NCI-H69 (cell line): ENCODE measurements at regions not wholly inside any gene's neighbourhood (a gene's known extent, or its start where the extent isn't known, plus 50 kb on each side); places are given as distances from the start of the nearest gene placed in this dataset.
"Not testable (repeated sequence)": the region's sequence is repeated elsewhere in the genome, so short reads cannot be mapped to it uniquely, and the experiment has no call there.

ENCODE experiments used
- DNase-seq: peaks from one replicate; lab custom pipeline; 2025; lab: John Stamatoyannopoulos, UW

DNA sequence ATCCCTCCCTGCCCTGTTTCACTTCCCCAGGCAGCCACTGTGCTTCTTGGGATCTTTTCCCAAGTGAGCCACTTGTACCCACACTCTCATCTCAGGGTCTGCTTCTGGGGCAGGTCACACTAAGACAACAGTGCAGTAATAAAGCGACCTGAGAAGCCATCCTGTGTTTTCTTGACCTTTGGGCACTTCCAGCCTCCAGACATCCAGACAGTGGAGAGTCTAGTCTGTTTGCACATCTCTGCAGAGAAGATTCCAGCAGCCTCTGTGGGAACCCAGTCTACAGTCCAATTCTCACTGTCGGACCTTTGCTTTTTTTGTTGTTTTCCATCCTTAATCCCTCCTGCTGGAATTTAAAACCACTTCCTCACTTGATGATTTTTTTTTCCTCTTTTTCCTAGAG lies 50.3 kb upstream of the ATP6AP2 start:
- DNase-seq, result peak; percentile 17

DNA sequence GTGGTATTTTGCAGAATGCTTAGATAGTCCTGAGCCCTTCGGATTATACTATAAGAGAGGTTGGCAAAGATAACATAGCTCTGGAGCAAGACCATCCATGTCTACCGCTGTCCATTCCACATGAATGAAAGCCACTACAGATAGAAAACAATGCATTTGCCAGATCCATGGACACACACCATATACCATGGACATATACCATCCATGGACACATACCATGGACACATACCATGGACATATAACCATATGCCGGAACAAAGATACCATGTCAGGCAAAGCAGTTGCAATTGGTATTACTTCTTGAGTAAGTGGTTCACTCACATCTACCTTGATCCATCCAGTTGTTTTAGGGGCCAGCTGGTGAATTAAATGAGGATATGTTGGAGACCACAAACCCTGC lies 53.2 kb upstream of the ATP6AP2 start:
- no peak for DNase-seq

DNA sequence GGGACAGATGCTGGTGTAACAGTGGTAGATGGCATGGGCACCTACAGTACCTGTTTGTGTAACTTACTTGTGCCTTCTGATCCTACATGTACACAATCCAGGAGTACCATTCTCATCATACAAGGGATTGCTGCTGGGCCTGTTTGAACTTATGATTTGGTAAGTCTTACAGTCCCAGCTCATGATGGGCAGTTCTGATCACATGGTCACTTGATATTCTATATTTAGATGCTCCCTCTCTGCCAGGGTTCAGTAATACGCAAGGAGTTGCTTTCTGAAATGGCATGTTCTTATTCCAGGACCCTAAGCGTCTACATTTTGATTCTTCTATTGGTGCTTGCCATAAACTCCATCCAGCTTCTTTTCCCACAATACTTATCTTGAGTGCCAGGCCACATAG lies 54.4 kb upstream of the ATP6AP2 start:
- DNase-seq, result no peak

DNA sequence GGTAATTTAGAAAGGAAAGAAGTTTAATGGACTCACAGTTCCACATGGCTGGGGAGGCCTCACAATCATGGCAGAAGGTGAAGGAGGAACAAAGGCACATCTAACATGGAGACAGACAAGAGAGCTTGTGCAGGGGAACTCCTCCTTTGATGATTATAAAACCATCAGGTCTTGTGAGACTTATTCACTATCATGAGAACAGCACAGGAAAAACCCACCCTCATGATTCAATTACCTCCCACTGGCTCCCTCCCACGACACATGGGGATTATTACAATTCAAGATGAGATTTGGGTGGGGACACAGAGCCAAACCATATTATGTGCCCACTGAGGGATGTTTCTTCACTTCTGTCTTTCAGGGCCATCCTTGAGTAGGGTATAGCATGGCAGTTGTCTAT lies 54.9 kb upstream of the ATP6AP2 start:
- not testable (repeated sequence) for DNase-seq

DNA sequence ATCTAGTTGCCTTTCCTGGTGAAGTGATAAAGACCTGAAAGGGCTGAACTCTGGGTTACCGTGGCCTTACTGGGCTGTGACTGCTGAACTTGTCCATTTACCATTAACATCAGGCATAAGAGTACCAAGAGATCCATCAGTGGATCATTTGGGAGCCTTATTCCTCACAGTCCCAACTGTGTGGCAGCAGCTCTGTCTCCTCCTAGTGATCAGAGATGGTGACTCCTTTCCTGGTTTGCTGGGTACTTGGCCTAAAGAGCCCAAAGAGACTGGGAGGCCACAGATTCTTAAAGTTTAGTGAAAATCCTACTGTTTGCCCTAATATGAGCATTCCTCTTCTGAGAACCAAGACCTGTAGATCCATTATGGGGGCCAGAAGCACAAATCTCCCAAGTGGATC lies 56.3 kb upstream of the ATP6AP2 start:
- DNase-seq, result no peak

DNA sequence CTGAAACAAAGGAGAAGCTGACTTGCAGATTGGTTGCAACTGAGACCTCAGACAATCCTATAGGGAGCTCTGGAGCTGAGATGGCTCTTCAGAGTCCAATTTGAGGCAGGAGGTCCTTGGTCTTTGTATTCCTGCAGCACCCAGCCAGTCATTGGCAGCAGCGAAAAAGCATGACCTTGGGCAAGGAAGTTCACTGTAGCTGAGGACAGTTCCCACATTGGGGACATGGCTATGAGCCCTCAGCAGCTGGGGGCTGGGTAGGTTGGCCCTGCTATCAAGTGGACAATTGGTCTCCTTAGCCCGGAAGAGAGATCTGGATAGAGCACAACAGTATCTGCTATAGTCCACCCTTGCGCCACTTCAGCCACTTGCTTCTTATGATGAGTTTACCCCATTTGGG lies 56.9 kb upstream of the ATP6AP2 start:
- DNase-seq, result no peak

DNA sequence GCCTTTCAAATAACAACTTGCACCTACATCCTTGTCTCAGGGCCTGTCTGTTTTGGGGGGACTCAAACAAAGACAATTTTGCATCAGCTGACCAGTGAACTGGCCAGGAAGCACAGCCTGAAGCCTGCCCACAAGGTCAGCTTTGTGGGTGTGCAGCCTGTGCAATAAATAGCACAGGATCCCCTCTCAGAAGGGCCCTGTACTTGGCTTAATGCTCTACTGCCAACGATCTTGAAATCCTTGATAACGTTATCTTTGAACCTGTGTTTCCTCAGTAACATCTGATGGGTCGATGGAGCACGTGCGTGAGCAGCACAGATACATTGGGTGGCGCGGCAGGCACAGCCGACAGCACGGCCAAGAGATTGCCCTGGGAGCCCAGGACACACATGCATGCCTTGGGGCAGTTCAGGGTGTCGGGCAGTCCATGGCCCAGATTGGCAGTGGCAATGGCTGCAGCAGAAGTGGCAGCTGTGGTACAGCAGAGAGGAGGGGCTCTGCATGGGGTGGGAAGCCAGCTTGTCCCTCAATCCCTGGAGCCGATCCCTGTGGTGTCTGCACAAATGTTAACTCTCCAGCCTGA lies 58.8 kb upstream of the ATP6AP2 start:
- peak; percentile 28 for DNase-seq

DNA sequence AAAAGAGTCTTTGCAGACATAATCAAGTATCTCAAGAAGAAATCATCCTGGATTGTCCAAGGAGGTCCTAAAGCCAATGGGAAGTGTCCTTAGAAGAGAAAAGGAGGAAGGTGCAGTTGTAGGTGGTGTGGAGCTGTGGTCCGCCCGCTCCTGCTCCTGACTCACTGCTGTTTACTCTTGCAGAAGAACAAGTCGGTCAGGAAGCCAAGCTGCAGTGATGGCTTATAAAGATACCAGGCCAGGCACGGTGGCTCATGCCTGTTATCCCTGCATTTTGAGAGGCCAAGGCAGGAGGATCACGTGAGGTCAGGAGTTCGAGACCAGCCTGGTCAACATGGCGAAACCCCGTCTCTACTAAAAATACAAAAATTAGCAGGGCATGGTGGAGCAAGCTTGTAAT lies 66.4 kb upstream of the ATP6AP2 start:
- no peak for DNase-seq

DNA sequence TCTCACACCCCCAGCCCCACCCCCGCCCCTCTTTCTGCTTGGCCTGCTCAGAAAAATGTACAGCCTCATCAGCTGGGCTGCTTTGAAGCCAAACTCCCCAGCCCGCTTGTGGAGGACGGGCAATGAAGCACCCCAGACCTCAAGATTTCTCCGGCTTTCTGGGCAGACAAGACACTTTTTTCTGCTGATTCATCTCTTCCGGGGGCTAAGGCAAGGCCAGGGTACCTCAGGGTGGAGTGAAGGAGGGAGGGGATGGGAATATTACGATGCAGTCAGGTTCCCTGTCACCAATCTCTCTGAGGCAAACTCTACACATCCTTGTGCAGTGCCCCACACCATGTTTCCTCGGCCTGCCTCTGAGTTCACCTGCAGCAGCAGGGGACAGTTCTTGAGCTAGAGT lies 66.9 kb upstream of the ATP6AP2 start:
- no peak for DNase-seq

DNA sequence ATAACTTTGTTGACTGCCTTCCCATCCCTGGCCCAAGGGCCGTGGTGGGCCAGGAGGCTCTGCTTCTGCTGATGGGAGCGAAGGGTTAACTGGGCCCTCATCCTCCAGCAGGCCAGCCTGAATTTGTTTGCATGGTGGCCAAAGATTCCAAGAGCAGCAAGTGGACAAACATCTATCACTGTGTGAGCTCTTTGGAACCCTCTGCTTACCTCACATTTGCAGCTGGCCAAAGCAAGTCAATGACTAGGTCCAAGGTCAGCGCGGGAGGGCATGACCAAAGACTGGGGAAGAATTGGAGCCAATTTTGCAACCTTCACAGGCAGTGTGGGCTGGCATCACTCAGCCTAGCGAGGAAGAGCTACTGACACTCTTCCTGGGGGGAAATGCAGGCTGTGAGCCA lies 67.8 kb upstream of the ATP6AP2 start:
- DNase-seq, result no peak

DNA sequence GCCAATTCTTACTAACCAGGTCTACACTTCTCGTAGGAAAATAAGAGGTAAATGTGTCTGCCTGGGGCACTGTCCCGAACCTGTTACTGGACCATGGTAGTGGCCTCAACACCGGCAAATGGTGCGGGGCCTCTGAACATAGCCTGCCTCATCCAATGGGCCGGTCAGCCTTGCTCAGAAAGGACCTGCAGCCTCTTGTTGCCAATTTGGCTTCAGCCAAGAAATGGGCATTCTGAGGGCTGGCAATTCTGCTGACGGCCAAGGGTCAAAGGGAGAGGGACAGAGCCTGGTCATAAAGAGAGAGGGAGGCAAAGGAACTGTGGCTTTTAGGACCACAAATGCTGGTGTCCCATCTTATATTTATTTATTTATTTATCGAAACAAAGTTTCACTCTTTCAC lies 69.5 kb upstream of the ATP6AP2 start:
- no peak for DNase-seq

DNA sequence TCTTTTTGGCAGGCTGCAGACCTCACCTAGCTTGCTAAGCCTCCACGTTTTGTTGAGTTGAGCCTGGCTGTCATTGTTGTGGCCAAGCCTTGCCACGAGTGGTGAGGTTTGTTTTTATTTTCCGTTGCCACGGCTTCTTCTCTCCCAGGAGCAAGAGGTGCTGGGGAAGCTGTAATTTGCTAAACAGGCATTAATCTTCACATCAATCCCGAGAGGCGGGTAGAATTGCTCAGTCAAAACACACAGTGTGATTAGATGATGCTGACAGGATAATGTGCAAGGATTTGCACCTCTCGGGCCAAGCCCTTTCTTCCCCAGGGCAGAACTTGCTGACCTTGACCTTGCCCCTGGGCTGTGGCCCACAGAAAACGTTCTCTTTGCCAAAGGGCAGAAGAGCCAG lies 72.2 kb upstream of the ATP6AP2 start:
- DNase-seq, result no peak

DNA sequence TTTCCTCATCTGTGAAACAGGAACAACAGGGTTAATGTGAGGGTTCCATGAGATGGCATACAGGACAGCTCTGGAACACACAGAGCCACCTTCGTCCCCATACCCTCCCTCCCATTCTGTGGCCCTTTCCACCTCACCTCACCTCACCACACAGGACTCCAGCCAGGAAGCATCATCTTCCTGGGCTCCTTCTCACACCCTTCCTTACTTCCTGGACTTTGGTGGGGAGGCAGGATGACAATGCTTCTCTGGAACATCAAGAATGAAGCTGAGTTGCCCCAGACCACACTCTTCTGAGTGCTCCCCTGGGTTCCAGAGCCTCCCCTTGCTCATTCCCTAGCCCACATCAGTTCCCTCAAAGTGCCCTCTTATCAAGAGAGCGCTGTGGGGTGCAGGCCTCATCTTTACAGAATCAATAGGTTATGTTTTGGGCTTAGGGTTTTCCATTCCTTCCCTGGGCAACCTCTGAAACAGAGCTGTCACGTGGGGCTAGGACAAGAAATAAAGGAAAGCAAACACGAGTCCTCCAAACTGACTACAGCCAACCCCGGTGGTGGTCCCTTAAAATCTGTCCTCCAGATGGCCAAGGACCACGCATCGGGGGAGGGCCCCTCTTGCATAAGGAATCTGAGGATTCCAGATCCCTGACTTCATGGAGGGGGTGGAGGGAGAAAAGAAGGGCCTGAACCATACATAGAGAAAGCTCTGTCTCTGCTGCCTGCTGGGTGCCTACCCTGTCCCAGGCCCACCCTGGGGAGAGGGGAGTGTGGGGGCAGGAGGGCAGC lies 74.4 kb upstream of the ATP6AP2 start:
- no peak for DNase-seq

DNA sequence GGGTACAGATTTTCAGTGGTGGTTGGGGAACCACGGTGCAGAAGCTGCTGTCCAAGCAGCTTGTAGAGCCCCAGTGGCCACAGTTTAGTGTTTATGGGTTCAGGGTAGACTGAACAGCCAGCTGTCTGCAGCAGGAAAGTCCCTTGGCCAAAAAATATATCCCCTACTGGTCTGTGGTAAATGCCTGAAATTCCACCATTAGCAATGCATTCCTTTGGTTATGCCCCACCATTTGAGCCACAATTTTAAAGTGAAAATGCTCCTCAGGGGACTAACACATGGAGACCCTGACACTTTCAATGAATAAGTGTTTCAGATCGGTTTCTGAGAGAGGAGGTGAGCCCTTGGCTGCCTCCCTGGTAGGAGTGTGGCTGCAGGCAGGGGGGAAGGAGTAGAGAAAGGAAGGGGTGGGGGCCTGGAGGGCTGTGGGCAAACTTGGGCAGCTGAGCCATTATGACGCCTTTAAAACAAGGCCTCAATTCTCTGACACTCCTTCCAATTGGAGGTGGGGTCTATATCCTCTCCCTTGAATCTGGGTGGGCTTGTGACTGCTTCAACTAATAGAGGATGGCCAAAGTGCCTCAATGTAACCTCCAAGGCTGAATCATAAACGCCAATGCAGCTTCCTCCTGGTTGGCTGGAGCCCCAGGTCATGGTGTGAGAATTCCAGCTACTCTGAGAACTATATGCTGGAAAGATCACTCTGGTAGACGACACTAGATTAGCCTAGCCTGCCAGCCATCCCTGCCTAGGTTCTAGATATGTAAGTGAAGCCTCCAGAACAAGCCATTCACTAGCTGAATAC lies 75.8 kb upstream of the ATP6AP2 start:
- no peak for DNase-seq

DNA sequence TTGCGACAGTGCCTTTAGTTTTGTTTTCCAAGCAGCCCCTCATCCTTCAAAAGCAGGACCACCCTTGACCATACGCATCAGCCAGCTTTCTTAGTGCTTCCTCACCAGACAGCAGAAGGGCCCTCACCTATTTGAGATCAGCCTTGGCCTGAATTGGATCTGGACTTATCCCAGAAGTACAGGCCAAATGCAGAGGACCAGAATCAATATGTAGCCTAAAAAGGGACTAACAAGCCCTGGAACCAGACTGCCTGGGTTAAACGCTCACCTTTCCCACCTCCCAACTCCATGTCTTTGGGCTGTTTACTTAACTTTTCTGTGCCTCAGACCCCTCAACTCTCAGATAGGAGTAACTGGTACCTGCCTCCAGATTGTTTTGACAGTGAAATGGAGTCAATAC lies 77.7 kb upstream of the ATP6AP2 start:
- DNase-seq, result no peak

DNA sequence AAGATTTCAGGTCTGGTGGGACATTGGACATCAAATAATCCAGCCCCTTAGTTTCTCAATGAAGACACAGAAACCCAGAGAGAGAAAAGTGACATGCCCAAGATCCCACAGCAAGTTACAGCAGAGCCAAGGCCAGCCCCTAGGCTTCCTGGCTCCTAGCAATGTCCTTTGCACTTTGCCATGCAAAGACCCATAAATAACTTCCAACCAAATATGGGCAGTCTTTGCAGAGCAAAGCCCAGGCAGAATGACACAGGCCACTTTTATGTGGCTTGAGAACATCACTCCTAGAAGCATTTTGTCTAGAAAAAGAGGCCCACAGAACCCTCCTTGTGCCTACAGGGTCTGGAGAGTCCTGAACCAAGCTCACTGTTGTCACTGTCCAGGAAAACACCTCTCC lies 78.1 kb upstream of the ATP6AP2 start:
- no peak for DNase-seq

DNA sequence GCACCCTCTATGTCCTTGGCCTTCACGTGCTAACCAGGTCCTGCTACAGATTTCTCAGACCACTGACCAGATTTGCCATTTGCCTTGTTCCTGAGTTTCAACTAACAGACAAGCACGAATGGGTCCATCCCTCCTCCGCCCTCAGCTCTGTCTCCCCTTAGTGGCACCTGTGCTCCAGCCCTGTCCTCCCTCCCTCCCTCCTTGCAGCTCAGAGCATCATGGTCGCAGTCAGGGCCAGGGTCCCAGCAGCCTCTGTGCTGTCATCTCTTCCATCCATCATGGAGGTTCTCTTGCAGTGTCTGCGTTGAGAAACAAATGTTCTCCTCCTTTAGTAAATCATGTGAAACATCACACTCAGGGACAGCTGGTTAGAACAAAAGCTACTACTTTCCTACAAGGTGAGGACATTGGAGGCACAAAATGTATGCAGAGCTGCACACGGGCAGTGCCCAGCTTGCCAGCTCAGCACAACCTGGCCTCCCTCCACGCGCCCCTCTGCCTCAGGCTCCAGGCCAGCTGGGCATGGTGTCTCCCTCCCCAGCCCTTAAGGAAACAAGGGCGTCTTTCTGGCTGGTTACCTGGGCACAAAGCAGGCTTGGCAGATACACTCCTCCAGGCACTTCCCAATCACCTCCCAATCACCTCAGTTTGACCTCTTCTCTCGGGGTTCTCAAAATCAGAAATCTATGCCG lies 79.5 kb upstream of the ATP6AP2 start:
- DNase-seq, result peak; percentile 14

DNA sequence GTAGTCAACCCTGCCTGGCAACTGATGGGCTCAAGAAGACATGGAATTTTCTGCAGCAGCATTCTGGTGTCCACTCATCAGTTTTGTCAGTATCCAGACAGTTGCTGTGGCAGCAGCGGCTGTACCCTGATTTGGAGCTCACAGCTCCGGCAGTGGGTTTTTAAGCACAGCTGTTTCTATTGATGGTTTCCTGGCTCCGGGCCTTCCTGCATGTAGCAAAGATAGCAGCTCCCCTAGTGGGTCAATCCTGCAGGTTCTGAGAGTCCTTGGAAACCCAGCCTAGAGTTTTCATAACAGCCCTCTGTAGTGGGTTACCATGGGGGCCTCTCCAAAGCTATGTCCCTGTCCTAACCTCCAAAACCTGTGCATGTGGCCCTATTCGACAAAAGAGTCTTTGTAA lies 84.0 kb upstream of the ATP6AP2 start:
- peak; percentile 11 for DNase-seq

DNA sequence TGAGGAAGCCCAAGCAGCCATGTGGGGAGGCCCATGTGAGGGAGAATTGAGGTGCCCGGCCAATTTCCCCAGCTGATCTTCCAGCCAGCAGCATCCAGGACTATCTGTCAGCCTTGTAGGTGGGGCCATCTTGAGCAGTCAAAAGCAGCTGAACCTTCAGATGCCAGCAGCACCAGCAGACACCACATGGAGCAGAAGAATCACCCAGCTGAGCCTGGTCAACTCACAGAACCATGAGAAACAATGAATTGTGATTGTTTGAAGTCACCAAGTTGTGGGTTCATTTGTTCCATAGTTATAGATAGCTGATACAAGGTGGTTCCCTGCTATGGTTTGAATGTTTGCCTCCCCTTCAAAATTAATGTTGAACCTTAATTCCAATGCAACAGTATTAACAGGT lies 85.1 kb upstream of the ATP6AP2 start:
- DNase-seq, result no peak

DNA sequence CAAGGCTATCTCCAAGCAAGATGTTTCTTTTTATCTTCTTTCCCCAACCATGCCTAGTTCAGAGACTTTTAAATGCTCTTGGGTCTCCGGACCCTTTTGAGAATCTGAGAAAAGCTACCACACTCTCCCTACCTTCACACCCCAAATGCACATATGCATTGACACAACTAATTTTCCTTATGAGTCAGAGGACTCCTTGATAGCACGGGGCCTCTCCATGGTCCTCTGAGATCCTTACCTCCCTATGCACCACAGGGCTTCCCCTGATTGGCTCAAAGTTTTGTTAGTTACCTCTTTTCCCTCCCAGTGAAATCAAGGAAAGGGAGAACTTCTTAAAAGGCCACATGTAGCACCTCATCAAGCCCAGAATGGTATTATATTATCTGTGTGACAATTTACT lies 86.8 kb upstream of the ATP6AP2 start:
- DNase-seq, result no peak

DNA sequence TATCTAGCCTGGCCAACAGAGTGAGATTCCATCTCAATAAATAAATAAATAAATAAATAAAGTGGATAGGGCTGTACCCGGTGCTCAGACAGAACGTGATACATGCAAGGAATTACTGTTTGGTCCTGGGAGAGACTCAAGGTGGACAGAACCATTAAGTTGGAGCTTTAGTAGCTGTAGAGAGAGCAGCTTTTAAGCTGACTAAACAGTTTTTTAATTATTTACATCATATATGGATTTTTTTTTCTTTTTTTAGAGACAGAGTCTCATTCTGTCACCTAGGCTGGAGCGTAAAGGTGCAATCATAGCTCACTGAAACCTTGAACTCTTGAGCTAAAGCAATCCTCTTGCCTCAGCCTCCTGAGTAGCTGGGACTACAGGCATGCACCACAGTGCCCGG lies 92.5 kb upstream of the ATP6AP2 start:
- DNase-seq, result no peak

DNA sequence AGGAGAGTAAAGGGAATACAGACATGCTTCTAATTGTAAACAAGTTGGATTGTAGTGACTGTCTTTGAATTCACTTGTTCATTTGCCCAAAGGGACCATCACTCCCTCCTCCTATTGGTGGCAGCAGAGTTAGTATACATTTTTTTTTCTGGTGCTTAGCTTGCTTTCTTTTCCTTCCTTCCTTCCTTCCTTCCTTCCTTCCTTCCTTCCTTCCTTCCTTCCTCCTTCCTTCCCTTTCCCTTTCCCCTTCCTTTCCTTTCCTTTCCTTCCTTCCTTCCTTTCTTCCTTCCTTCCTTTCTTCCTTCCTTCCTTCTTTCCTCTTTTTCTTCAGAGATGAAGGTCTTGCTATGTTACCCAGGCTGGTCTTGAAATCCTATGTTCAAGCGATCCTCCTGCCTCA lies 94.8 kb upstream of the ATP6AP2 start:
- DNase-seq, result no peak
